ENCODE measurements at regions not wholly inside any gene's neighbourhood (a gene's known extent, or its start where the extent isn't known, plus 50 kb on each side); places are given as distances from the start of the nearest gene placed in this dataset.

DNA sequence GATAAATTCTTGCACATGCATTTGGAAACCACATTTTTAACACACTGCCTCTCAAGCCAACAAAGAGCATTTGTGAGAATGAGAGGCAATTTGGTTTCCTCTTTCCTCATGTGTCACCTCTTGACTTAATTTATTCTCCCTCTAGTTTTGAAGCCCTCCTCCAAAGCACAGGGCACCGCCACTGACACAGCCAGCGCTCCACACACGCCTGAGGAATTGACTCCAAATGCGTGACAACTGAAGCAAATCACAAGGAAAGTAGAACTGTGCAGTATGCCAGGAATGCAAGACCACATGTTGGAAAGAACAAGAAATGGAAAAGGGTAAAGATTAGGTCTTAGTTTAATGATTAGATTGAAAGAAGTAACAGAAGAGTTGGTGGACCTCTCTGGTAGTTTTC is 173.3 kb downstream of the LSM5 start (continued):
- TF ChIP-seq, protein P1, sequence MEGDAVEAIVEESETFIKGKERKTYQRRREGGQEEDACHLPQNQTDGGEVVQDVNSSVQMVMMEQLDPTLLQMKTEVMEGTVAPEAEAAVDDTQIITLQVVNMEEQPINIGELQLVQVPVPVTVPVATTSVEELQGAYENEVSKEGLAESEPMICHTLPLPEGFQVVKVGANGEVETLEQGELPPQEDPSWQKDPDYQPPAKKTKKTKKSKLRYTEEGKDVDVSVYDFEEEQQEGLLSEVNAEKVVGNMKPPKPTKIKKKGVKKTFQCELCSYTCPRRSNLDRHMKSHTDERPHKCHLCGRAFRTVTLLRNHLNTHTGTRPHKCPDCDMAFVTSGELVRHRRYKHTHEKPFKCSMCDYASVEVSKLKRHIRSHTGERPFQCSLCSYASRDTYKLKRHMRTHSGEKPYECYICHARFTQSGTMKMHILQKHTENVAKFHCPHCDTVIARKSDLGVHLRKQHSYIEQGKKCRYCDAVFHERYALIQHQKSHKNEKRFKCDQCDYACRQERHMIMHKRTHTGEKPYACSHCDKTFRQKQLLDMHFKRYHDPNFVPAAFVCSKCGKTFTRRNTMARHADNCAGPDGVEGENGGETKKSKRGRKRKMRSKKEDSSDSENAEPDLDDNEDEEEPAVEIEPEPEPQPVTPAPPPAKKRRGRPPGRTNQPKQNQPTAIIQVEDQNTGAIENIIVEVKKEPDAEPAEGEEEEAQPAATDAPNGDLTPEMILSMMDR (IDR thresholded peaks at IDR 0.05 in 2 of 3, conservative IDR thresholded peaks at IDR 0.05 in 1 of 3; ENCODE audit: borderline replicate concordance in 1 of 3, insufficient read depth in 1 of 3, low read depth in 2 of 3, low read length in 2 of 3), result no peak
- no peak for TF ChIP-seq SP1 (IDR thresholded peaks at IDR 0.05; ENCODE audit: low read depth)
- no peak for TF ChIP-seq POLR2AphosphoS5 (IDR thresholded peaks at IDR 0.05; ENCODE audit: low read depth, low read length)
- no peak for TF ChIP-seq TCF7L2 (IDR thresholded peaks at IDR 0.05; ENCODE audit: borderline replicate concordance, extremely low read depth, insufficient read depth, insufficient read length)
- TF ChIP-seq EGR1 (IDR thresholded peaks at IDR 0.05; ENCODE audit: low read depth), result no peak
- TF ChIP-seq, protein P2, sequence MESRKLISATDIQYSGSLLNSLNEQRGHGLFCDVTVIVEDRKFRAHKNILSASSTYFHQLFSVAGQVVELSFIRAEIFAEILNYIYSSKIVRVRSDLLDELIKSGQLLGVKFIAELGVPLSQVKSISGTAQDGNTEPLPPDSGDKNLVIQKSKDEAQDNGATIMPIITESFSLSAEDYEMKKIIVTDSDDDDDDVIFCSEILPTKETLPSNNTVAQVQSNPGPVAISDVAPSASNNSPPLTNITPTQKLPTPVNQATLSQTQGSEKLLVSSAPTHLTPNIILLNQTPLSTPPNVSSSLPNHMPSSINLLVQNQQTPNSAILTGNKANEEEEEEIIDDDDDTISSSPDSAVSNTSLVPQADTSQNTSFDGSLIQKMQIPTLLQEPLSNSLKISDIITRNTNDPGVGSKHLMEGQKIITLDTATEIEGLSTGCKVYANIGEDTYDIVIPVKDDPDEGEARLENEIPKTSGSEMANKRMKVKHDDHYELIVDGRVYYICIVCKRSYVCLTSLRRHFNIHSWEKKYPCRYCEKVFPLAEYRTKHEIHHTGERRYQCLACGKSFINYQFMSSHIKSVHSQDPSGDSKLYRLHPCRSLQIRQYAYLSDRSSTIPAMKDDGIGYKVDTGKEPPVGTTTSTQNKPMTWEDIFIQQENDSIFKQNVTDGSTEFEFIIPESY (IDR thresholded peaks at IDR 0.05; ENCODE audit: extremely low read depth, insufficient replicate concordance, low read length), result no peak
- TF ChIP-seq EZH2 (IDR thresholded peaks at IDR 0.05), result no peak

DNA sequence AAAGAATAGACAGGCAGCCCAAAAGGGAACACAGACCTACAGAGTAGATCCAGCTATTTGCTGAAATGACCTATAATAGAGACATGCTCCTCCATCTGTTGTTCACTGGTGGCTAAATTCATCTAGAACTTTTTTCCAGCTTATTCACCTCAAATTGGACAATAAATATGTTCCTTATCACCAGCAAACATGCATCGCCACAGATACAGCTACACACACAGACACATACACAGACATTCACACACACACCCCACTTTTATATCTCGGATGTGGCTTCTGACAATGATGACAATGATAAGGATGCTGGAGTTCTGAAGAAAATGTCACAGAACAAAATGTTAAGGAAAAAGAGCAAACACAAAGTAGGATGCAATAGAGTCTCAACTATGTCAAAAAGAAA is 175.4 kb downstream of the LSM5 start:
- no TSS peak for BruUV-seq (replicated peaks)

More for the DNA sequence above, 175.4 kb downstream of the LSM5 start:
- intact Hi-C loops (cut with micrococcal nuclease), result no loop called here
- Histone ChIP-seq H3K4me1 (ENCODE audit: control insufficient read depth in 1 of 2, insufficient read depth in 2 of 2, low read length in 2 of 2) (no peaks in the 10 kb centered on the region), H3K9me3 (ENCODE audit: control insufficient read depth in 1 of 2, insufficient read depth in 1 of 2, low read depth in 1 of 2, low read length in 2 of 2) (no peaks in the 10 kb centered on the region), H3K27ac (ENCODE audit: low read depth, low read length) (no peak overlapping the region), H4K20me1 (ENCODE audit: insufficient read depth) (no peaks in the 10 kb centered on the region), H3K4me3 (replicated peaks in 1 of 2; ENCODE audit: low read depth in 1 of 2, low read length in 2 of 2) (no peak overlapping the region), H3K9ac (ENCODE audit: low read length) (no peak overlapping the region), H3K36me3 (ENCODE audit: control insufficient read depth in 1 of 2, insufficient read depth in 2 of 2, low read length in 2 of 2) (no peaks in the 10 kb centered on the region), H3K79me2 (ENCODE audit: insufficient read depth, low read length) (no peaks in the 10 kb centered on the region), H3K27me3 (ENCODE audit: insufficient read depth, low read length) (peaks cover 13% of the 10 kb centered on the region; the same call in 1 of the 2 replicates), H3K4me2 (ENCODE audit: low read length) (no peak overlapping the region), H2AFZ (ENCODE audit: low read depth, low read length, poor library complexity, severe bottlenecking) (no peak overlapping the region), H3K9me2 (ENCODE audit: insufficient read depth) (no peaks in the 10 kb centered on the region)
- ChIA-PET RAD21 (ENCODE audit: low non-redundant PET in 1 of 2, low total read pairs in 2 of 2, uncharacterized antibody in 2 of 2, unreplicated experiment in 2 of 2) (no interaction called here), POLR2A (no interaction called here), CTCF (no interaction called here)
- ATAC-seq (no peak), DNase-seq (ENCODE audit: low read depth, low spot score) (no peak)
- no peak for TF ChIP-seq SRF (IDR thresholded peaks at IDR 0.05; ENCODE audit: low read depth)
- TF ChIP-seq, protein P3, sequence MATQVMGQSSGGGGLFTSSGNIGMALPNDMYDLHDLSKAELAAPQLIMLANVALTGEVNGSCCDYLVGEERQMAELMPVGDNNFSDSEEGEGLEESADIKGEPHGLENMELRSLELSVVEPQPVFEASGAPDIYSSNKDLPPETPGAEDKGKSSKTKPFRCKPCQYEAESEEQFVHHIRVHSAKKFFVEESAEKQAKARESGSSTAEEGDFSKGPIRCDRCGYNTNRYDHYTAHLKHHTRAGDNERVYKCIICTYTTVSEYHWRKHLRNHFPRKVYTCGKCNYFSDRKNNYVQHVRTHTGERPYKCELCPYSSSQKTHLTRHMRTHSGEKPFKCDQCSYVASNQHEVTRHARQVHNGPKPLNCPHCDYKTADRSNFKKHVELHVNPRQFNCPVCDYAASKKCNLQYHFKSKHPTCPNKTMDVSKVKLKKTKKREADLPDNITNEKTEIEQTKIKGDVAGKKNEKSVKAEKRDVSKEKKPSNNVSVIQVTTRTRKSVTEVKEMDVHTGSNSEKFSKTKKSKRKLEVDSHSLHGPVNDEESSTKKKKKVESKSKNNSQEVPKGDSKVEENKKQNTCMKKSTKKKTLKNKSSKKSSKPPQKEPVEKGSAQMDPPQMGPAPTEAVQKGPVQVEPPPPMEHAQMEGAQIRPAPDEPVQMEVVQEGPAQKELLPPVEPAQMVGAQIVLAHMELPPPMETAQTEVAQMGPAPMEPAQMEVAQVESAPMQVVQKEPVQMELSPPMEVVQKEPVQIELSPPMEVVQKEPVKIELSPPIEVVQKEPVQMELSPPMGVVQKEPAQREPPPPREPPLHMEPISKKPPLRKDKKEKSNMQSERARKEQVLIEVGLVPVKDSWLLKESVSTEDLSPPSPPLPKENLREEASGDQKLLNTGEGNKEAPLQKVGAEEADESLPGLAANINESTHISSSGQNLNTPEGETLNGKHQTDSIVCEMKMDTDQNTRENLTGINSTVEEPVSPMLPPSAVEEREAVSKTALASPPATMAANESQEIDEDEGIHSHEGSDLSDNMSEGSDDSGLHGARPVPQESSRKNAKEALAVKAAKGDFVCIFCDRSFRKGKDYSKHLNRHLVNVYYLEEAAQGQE (IDR thresholded peaks at IDR 0.05; ENCODE audit: low read depth), result no peak
- no peak for TF ChIP-seq FOSL1 (IDR thresholded peaks at IDR 0.05; ENCODE audit: low read depth)

Measured in HCT116 (cell line).